KMS-11 (cell line): ENCODE measurements at regions not wholly inside any gene's neighbourhood (a gene's known extent, or its start where the extent isn't known, plus 50 kb on each side); places are given as distances from the start of the nearest gene placed in this dataset.

Experiments
- H2AFZ ChIP-seq: fragments of 200-600 bp; sonication (generic); 2 replicates; pipeline ENCODE4 v1.6.1; 2016; ENCODE audit warnings: antibody characterized with exemption, mixed run types, low read depth
- H3K27ac ChIP-seq: fragments of 200-600 bp; sonication (generic); 2 replicates; pipeline ENCODE4 v1.6.1; 2016; ENCODE audit warnings: mild to moderate bottlenecking, mixed run types
- H3K27me3 ChIP-seq: fragments of 200-600 bp; sonication (generic); 2 replicates; pipeline ENCODE4 v1.6.1; 2017; ENCODE audit warnings: mild to moderate bottlenecking, low read depth, mixed run types, moderate library complexity; ENCODE audit not compliant: insufficient read depth
- H3K36me3 ChIP-seq: fragments of 200-600 bp; sonication (generic); 2 replicates; pipeline ENCODE4 v1.6.1; 2017; ENCODE audit warnings: mild to moderate bottlenecking, mixed run types; ENCODE audit not compliant: insufficient read depth
- H3K4me1 ChIP-seq: fragments of 200-600 bp; sonication (generic); 2 replicates; pipeline ENCODE4 v1.6.1; 2016; ENCODE audit warnings: mild to moderate bottlenecking, low read depth, mixed run types; ENCODE audit not compliant: poor library complexity, severe bottlenecking
- H3K4me2 ChIP-seq: fragments of 200-600 bp; sonication (generic); 2 replicates; pipeline ENCODE4 v1.7.0; 2016; ENCODE audit warnings: mild to moderate bottlenecking, mixed run types
- H3K4me3 ChIP-seq: fragments of 200-600 bp; sonication (generic); IDR thresholded peaks from 2 replicates; pipeline ENCODE4 v1.6.1; 2017; ENCODE audit warnings: low read depth, low read length, mixed read lengths; ENCODE audit not compliant: insufficient read depth
- H3K79me2 ChIP-seq: fragments of 200-600 bp; sonication (generic); 2 replicates; pipeline ENCODE4 v1.6.1; 2016; ENCODE audit warnings: low read depth, mixed run types; ENCODE audit not compliant: insufficient read depth
- H3K9ac ChIP-seq: fragments of 200-600 bp; sonication (generic); 2 replicates; pipeline ENCODE4 v1.6.1; 2016; ENCODE audit warnings: mild to moderate bottlenecking, mixed run types
- H4K20me1 ChIP-seq: fragments of 200-600 bp; sonication (generic); 2 replicates; pipeline ENCODE4 v1.6.1; 2016; ENCODE audit warnings: mild to moderate bottlenecking, mixed run types; ENCODE audit not compliant: insufficient read depth
- TF ChIP-seq, protein P1 (sequence below): fragments of 200-600 bp; sonication (generic); conservative IDR thresholded peaks from 2 replicates; pipeline ENCODE4 v1.6.1; 2017; ENCODE audit warnings: low read depth, mild to moderate bottlenecking, antibody characterized with exemption, low read length, moderate library complexity, mixed read lengths

DNA sequence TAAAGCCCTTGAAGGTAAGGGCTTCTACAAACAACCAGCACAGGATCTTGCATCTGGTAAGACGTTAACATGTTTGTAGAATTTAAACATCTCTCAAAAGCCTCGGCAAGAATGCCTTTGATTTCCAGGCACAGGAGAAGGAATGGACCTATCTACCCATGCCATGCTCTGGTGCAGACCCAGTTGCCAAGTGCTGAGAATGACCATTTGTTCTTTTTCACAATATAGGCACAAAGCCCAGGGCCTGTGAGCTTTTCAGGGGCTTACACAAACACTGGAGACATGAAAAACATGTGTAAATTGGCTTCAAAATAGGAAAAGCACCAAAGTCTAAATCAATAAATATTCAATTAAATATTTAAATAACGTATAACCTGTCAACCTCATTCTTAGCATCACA lies 266.9 kb upstream of the TTC14 start:
- H3K9ac ChIP-seq = no peak overlapping the region
- H3K36me3 ChIP-seq = no peaks in the 10 kb centered on the region; the same call in 1 of the 2 replicates
- H3K27ac ChIP-seq = no peak overlapping the region
- H4K20me1 ChIP-seq = no peaks in the 10 kb centered on the region
- H2AFZ ChIP-seq = no peak overlapping the region
- no peak overlapping the region for H3K4me3 ChIP-seq
- H3K4me1 ChIP-seq = no peaks in the 10 kb centered on the region
- H3K4me2 ChIP-seq = no peak overlapping the region
- TF ChIP-seq, protein P1, sequence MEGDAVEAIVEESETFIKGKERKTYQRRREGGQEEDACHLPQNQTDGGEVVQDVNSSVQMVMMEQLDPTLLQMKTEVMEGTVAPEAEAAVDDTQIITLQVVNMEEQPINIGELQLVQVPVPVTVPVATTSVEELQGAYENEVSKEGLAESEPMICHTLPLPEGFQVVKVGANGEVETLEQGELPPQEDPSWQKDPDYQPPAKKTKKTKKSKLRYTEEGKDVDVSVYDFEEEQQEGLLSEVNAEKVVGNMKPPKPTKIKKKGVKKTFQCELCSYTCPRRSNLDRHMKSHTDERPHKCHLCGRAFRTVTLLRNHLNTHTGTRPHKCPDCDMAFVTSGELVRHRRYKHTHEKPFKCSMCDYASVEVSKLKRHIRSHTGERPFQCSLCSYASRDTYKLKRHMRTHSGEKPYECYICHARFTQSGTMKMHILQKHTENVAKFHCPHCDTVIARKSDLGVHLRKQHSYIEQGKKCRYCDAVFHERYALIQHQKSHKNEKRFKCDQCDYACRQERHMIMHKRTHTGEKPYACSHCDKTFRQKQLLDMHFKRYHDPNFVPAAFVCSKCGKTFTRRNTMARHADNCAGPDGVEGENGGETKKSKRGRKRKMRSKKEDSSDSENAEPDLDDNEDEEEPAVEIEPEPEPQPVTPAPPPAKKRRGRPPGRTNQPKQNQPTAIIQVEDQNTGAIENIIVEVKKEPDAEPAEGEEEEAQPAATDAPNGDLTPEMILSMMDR = no peak
- no peaks in the 10 kb centered on the region for H3K27me3 ChIP-seq
- no peaks in the 10 kb centered on the region for H3K79me2 ChIP-seq

DNA sequence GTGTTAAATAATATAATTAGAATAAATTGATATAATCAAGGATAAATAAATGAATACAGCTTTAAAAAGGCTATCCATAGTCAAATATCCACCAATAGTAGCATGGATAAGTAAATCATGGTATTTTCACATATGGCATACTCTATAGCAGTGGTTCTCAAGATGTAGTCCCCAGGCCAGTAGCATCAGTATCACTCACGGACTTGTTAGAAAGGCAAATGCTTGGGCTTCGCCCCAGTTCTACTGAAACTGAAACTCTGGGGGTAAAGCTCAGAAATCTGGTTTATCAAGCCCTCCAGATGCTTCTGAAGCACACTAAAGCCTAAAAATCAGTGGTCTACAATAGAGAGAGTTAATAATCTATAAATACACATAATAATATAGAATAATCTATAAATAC lies 261.6 kb upstream of the TTC14 start:
- Histone ChIP-seq H2AFZ (no peak overlapping the region), H3K4me1 (no peaks in the 10 kb centered on the region), H4K20me1 (no peaks in the 10 kb centered on the region), H3K27me3 (no peaks in the 10 kb centered on the region), H3K4me3 (no peak overlapping the region), H3K79me2 (no peaks in the 10 kb centered on the region), H3K4me2 (no peak overlapping the region), H3K36me3 (no peaks in the 10 kb centered on the region), H3K27ac (no peak overlapping the region), H3K9ac (no peak overlapping the region)
- TF ChIP-seq, protein P1 = no peak

DNA sequence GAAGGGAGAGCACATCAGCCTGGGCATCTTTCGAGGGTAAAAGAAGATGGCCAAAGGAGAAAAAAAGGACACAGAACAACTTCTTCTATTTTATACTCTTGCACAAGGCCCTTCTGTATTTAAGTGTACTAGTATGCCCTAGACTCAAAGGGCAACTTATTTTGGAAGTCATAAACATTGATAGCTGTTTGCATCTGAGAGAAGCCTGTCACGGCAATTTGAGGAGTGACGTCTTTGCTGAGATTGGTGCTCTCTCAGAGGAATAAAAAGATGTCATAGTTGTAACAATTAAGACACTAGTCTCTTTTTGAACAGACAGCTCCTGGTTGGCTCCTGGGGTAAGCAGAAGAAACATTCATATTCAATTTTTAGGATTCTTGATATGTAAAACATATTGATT lies 260.4 kb upstream of the TTC14 start:
- Histone ChIP-seq H3K36me3 (no peaks in the 10 kb centered on the region), H3K4me2 (no peak overlapping the region)
- TF ChIP-seq, protein P1 = no peak

DNA sequence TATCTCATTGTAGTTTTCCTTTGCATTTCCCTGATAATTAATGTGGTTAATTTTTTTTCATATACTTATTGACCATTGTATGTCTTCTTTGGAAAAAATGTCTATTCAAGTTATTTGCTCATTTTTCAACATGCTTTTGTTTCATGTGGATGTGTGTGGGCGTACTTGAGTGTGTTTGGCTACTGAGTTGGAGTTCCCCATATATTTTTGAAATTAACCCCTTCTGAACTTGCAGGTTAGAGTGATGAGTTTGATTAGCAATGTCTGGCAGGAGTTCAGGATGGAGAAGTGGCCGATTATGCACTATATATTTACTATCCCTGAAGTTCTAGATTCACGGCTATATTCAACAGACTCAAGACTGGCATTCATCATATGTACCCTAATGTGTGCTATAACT lies 250.4 kb upstream of the TTC14 start:
- no peaks in the 10 kb centered on the region for H3K27me3 ChIP-seq
- H4K20me1 ChIP-seq = no peaks in the 10 kb centered on the region
- no peak overlapping the region for H3K4me2 ChIP-seq
- no peaks in the 10 kb centered on the region for H3K79me2 ChIP-seq
- no peaks in the 10 kb centered on the region for H3K4me1 ChIP-seq
- H3K36me3 ChIP-seq = no peaks in the 10 kb centered on the region
- no peak overlapping the region for H3K27ac ChIP-seq
- H2AFZ ChIP-seq = no peak overlapping the region
- H3K9ac ChIP-seq = no peak overlapping the region
- no peak overlapping the region for H3K4me3 ChIP-seq
- TF ChIP-seq, protein P1 = no peak

More for the DNA sequence above, 260.4 kb upstream of the TTC14 start:
- H2AFZ ChIP-seq = no peak overlapping the region
- H3K9ac ChIP-seq = no peak overlapping the region
- H3K79me2 ChIP-seq = no peaks in the 10 kb centered on the region
- H3K27me3 ChIP-seq = no peaks in the 10 kb centered on the region
- no peak overlapping the region for H3K27ac ChIP-seq
- H4K20me1 ChIP-seq = no peaks in the 10 kb centered on the region
- H3K4me3 ChIP-seq = no peak overlapping the region
- H3K4me1 ChIP-seq = no peaks in the 10 kb centered on the region

DNA sequence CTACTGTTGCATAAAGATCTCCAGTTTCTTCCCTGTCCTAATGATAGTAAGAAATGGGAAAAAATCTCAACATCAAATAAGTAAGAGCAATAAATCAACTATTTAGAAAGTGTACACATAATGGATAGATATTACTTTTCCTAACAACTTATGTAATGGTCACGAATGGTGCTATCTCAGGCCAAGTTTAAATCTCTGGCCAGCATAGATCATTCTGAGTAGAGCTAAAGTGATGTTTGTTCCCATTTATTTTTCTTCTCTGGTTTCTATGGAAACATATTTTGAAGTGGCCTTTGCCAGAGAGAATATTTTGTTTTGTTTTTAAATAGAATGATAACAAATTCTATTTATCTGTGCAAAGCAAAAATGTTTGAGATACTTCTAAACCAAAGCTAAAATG lies 249.7 kb upstream of the TTC14 start:
- Histone ChIP-seq H4K20me1 (no peaks in the 10 kb centered on the region), H3K4me3 (no peak overlapping the region), H3K27me3 (no peaks in the 10 kb centered on the region), H3K9ac (no peak overlapping the region), H3K4me1 (no peaks in the 10 kb centered on the region), H3K36me3 (no peaks in the 10 kb centered on the region), H3K79me2 (no peaks in the 10 kb centered on the region), H2AFZ (no peak overlapping the region), H3K4me2 (no peak overlapping the region), H3K27ac (no peak overlapping the region)
- TF ChIP-seq, protein P1 = no peak
